BLaER1 treated with 17β-estradiol and CSF1 and Interleukin-3, amounts not matched to agents 10 nM and 100 nM (cell line): ENCODE measurements at regions not wholly inside any gene's neighbourhood (a gene's known extent, or its start where the extent isn't known, plus 50 kb on each side); places are given as distances from the start of the nearest gene placed in this dataset.

ENCODE experiments used
- H3K27ac ChIP-seq, 11 experiments: shearing (Covaris generic); formaldehyde crosslinking; 2 replicates each; pipeline ENCODE4 v1.8.1; 2022
- H3K27me3 ChIP-seq, 11 experiments: shearing (Covaris generic); formaldehyde crosslinking; 2 replicates each; pipeline ENCODE4 v1.8.1; 2022
- H3K36me3 ChIP-seq, 11 experiments: shearing (Covaris generic); formaldehyde crosslinking; 2 replicates each; pipeline ENCODE4 v1.8.1; 2022
- H3K4me1 ChIP-seq, 10 experiments: shearing (Covaris generic); formaldehyde crosslinking; 2 replicates each; pipeline ENCODE4 v1.8.1; 2022
- H3K4me2 ChIP-seq, 11 experiments: shearing (Covaris generic); formaldehyde crosslinking; 2 replicates each; pipeline ENCODE4 v1.8.1; 2022
- H3K4me3 ChIP-seq, 10 experiments: shearing (Covaris generic); formaldehyde crosslinking; 2 replicates each; pipeline ENCODE4 v1.8.1; 2022
- H3K9ac ChIP-seq, 11 experiments: shearing (Covaris generic); formaldehyde crosslinking; 2 replicates each; pipeline ENCODE4 v1.8.1; 2022
- H3K9me3 ChIP-seq, 11 experiments: shearing (Covaris generic); formaldehyde crosslinking; replicated peaks in 1 of 11; 2 replicates each; pipeline ENCODE4 v1.8.1; 2022
- H4K20me1 ChIP-seq, 11 experiments: shearing (Covaris generic); formaldehyde crosslinking; 2 replicates each; pipeline ENCODE4 v1.8.1; 2022
- Cebpa-rat ChIP-seq, 11 experiments: shearing (Covaris generic); IDR thresholded peaks; 2 replicates each; pipeline ENCODE4 v1.8.1; 2022

- H4K20me1 ChIP-seq: no peaks in the 10 kb centered on the region
- no peak for TF ChIP-seq Cebpa-rat (IDR thresholded peaks at IDR 0.05)
- H3K4me3 ChIP-seq: no peak overlapping the region
- peaks cover 0 to 6% (median 0%) of the 10 kb centered on the region in 10 experiments; a peak in 2 of 20 replicates for H3K4me1 ChIP-seq
- no peaks in the 10 kb centered on the region for H3K36me3 ChIP-seq
- H3K4me2 ChIP-seq: no peak overlapping the region
- H3K27ac ChIP-seq: no peak overlapping the region
- H3K9me3 ChIP-seq: no peaks in the 10 kb centered on the region
- no peak overlapping the region for H3K9ac ChIP-seq
- no peaks in the 10 kb centered on the region for H3K27me3 ChIP-seq
These were observed 344.7 kb downstream of the AGTPBP1 start for GRCh38 chr9:85397005-85397404.

- H3K36me3 ChIP-seq: no peaks in the 10 kb centered on the region
- H3K9ac ChIP-seq: no peak overlapping the region
- TF ChIP-seq Cebpa-rat (IDR thresholded peaks at IDR 0.05): no peak
- H3K9me3 ChIP-seq: no peaks in the 10 kb centered on the region
- H3K27me3 ChIP-seq: no peaks in the 10 kb centered on the region
- H3K4me2 ChIP-seq: 0 out of 22 replicates have a peak overlapping the region, but pooled peaks of 2 of the 11 experiments have one; percentile 3 to 10
- H4K20me1 ChIP-seq: no peaks in the 10 kb centered on the region
- peaks cover 0 to 6% (median 0%) of the 10 kb centered on the region in 10 experiments; a peak in 2 of 20 replicates for H3K4me1 ChIP-seq
- no peak overlapping the region for H3K27ac ChIP-seq
- H3K4me3 ChIP-seq: no peak overlapping the region
These were observed 349.5 kb downstream of the AGTPBP1 start for GRCh38 chr9:85392260-85392659.

GRCh38 chr9:85377731-85378289 lies 363.9 kb downstream of the AGTPBP1 start:
- Histone ChIP-seq H3K4me3 (no peak overlapping the region), H3K36me3 (no peaks in the 10 kb centered on the region), H3K4me1 (peaks cover 0 to 17% (median 12%) of the 10 kb centered on the region in 10 experiments; a peak in 16 of 20 replicates), H3K27me3 (peaks cover 0 to 14% (median 0%) of the 10 kb centered on the region in 11 experiments; a peak in 7 of 22 replicates), H3K9ac (no peak overlapping the region), H3K27ac (no peak overlapping the region), H4K20me1 (no peaks in the 10 kb centered on the region), H3K9me3 (no peaks in the 10 kb centered on the region), H3K4me2 (peak overlapping the region in 9 of 11 experiments; percentile 4 to 63 (median 40); a peak in 16 of 22 replicates)
- no peak for TF ChIP-seq Cebpa-rat (IDR thresholded peaks at IDR 0.05)

- no peak overlapping the region for H3K4me2 ChIP-seq
- TF ChIP-seq Cebpa-rat (IDR thresholded peaks at IDR 0.05): no peak
- no peaks in the 10 kb centered on the region for H3K36me3 ChIP-seq
- no peaks in the 10 kb centered on the region for H3K27me3 ChIP-seq
- H3K4me3 ChIP-seq: no peak overlapping the region
- H3K9ac ChIP-seq: no peak overlapping the region
- no peaks in the 10 kb centered on the region for H3K4me1 ChIP-seq
- no peaks in the 10 kb centered on the region for H4K20me1 ChIP-seq
- no peak overlapping the region for H3K27ac ChIP-seq
- H3K9me3 ChIP-seq: no peaks in the 10 kb centered on the region
These were observed 373.0 kb downstream of the AGTPBP1 start for GRCh38 chr9:85368781-85369180.

- H4K20me1 ChIP-seq: no peaks in the 10 kb centered on the region
- no peak overlapping the region for H3K27ac ChIP-seq
- H3K36me3 ChIP-seq: no peaks in the 10 kb centered on the region
- peaks cover 0 to 15% (median 7%) of the 10 kb centered on the region in 11 experiments; a peak in 9 of 22 replicates for H3K9me3 ChIP-seq
- H3K4me3 ChIP-seq: no peak overlapping the region
- no peaks in the 10 kb centered on the region for H3K4me1 ChIP-seq
- no peaks in the 10 kb centered on the region for H3K27me3 ChIP-seq
- H3K9ac ChIP-seq: no peak overlapping the region
- no peak for TF ChIP-seq Cebpa-rat (IDR thresholded peaks at IDR 0.05)
- no peak overlapping the region for H3K4me2 ChIP-seq
These were observed 382.6 kb downstream of the AGTPBP1 start for GRCh38 chr9:85359161-85359560.

- no peaks in the 10 kb centered on the region for H3K27me3 ChIP-seq
- H3K36me3 ChIP-seq: no peaks in the 10 kb centered on the region
- H4K20me1 ChIP-seq: no peaks in the 10 kb centered on the region
- no peaks in the 10 kb centered on the region for H3K4me1 ChIP-seq
- H3K27ac ChIP-seq: no peak overlapping the region
- no peak overlapping the region for H3K4me3 ChIP-seq
- H3K9ac ChIP-seq: no peak overlapping the region
- no peak for TF ChIP-seq Cebpa-rat (IDR thresholded peaks at IDR 0.05)
- H3K9me3 ChIP-seq: no peaks in the 10 kb centered on the region
- no peak overlapping the region for H3K4me2 ChIP-seq
These were observed 392.7 kb downstream of the AGTPBP1 start for GRCh38 chr9:85349046-85349445.

GRCh38 chr9:85347541-85347940 lies 394.2 kb downstream of the AGTPBP1 start:
- Histone ChIP-seq H4K20me1 (no peaks in the 10 kb centered on the region), H3K4me2 (no peak overlapping the region), H3K4me1 (no peaks in the 10 kb centered on the region), H3K4me3 (no peak overlapping the region), H3K27ac (no peak overlapping the region), H3K9me3 (no peaks in the 10 kb centered on the region), H3K27me3 (no peaks in the 10 kb centered on the region), H3K36me3 (no peaks in the 10 kb centered on the region), H3K9ac (no peak overlapping the region)
- TF ChIP-seq Cebpa-rat (IDR thresholded peaks at IDR 0.05): no peak

- Histone ChIP-seq H3K4me3 (no peak overlapping the region), H3K27me3 (no peaks in the 10 kb centered on the region), H3K9me3 (no peaks in the 10 kb centered on the region), H4K20me1 (no peaks in the 10 kb centered on the region), H3K27ac (no peak overlapping the region), H3K9ac (no peak overlapping the region), H3K36me3 (no peaks in the 10 kb centered on the region), H3K4me1 (no peaks in the 10 kb centered on the region), H3K4me2 (no peak overlapping the region)
- no peak for TF ChIP-seq Cebpa-rat (IDR thresholded peaks at IDR 0.05)
These were observed 396.9 kb downstream of the AGTPBP1 start for GRCh38 chr9:85344901-85345300.

- TF ChIP-seq Cebpa-rat (IDR thresholded peaks at IDR 0.05): no peak
- H4K20me1 ChIP-seq: no peaks in the 10 kb centered on the region
These were observed 402.4 kb downstream of the AGTPBP1 start for GRCh38 chr9:85339338-85339737.

GRCh38 chr9:85334228-85334627 lies 407.5 kb downstream of the AGTPBP1 start:
- Histone ChIP-seq H4K20me1 (no peaks in the 10 kb centered on the region), H3K27ac (no peak overlapping the region), H3K4me3 (no peak overlapping the region), H3K27me3 (no peaks in the 10 kb centered on the region), H3K36me3 (no peaks in the 10 kb centered on the region), H3K4me1 (peaks cover 0 to 7% (median 0%) of the 10 kb centered on the region in 10 experiments; a peak in 3 of 20 replicates), H3K9me3 (no peaks in the 10 kb centered on the region), H3K4me2 (no peak overlapping the region), H3K9ac (no peak overlapping the region)
- TF ChIP-seq Cebpa-rat (IDR thresholded peaks at IDR 0.05): no peak

More at GRCh38 chr9:85339338-85339737, 402.4 kb downstream of the AGTPBP1 start:
- Histone ChIP-seq H3K36me3 (no peaks in the 10 kb centered on the region), H3K27me3 (no peaks in the 10 kb centered on the region), H3K4me3 (no peak overlapping the region), H3K9me3 (no peaks in the 10 kb centered on the region), H3K4me1 (peaks cover 0 to 7% (median 0%) of the 10 kb centered on the region in 10 experiments; a peak in 3 of 20 replicates), H3K27ac (no peak overlapping the region), H3K9ac (no peak overlapping the region), H3K4me2 (no peak overlapping the region)
